ENCODE measurements at regions not wholly inside any gene's neighbourhood (a gene's known extent, or its start where the extent isn't known, plus 50 kb on each side); places are given as distances from the start of the nearest gene placed in this dataset.

DNA sequence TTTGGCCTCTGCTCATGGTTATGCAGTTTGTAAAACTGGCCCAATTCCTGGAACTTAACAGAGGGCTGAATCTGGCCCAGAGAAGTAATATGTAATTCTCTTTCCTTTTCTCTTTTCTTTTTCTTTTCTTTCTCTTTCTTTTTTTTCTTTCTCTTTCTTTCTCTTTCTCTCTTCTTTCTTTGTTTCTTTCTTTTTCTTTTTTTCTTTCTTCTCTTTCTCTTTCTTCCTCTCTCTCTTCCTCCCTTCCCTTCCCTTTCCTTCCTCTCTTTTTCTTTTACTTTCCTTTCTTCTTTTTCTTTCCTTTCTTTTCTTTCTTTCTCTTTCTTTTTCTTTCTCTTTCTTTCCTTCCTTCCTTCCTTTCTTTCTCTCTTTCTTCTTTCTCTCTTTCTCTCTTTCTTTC lies 88.8 kb upstream of the SLITRK5 start:
- TF ChIP-seq RNF2 (IDR thresholded peaks at IDR 0.05; ENCODE audit: borderline replicate concordance, low read depth) (no peak), RFX5 (IDR thresholded peaks at IDR 0.05) (no peak), RAD21 (conservative IDR thresholded peaks at IDR 0.05 in 1 of 2, IDR thresholded peaks at IDR 0.05 in 1 of 2) (no peak), POLR2A (IDR thresholded peaks at IDR 0.05; ENCODE audit: low read length) (no peak), CHD4 (IDR thresholded peaks at IDR 0.05; ENCODE audit: borderline replicate concordance) (no peak), MYC (IDR thresholded peaks at IDR 0.05; ENCODE audit: borderline replicate concordance, low read length) (no peak), MAFK (IDR thresholded peaks at IDR 0.05; ENCODE audit: partially characterized antibody) (no peak)
